GM12872 (cell line): ENCODE measurements at regions not wholly inside any gene's neighbourhood (a gene's known extent, or its start where the extent isn't known, plus 50 kb on each side); places are given as distances from the start of the nearest gene placed in this dataset.

Experiments used
- TF ChIP-seq, protein P1 (sequence below): IDR thresholded peaks from 3 replicates; pipeline ENCODE4 v1.5.1; 2011; ENCODE audit warnings: low read depth, mild to moderate bottlenecking, low read length, moderate library complexity; ENCODE audit not compliant: insufficient read depth

GRCh38 chr16:85306071-85306792, 194.0 kb upstream of the CIBAR2 start:
- TF ChIP-seq, protein P1, sequence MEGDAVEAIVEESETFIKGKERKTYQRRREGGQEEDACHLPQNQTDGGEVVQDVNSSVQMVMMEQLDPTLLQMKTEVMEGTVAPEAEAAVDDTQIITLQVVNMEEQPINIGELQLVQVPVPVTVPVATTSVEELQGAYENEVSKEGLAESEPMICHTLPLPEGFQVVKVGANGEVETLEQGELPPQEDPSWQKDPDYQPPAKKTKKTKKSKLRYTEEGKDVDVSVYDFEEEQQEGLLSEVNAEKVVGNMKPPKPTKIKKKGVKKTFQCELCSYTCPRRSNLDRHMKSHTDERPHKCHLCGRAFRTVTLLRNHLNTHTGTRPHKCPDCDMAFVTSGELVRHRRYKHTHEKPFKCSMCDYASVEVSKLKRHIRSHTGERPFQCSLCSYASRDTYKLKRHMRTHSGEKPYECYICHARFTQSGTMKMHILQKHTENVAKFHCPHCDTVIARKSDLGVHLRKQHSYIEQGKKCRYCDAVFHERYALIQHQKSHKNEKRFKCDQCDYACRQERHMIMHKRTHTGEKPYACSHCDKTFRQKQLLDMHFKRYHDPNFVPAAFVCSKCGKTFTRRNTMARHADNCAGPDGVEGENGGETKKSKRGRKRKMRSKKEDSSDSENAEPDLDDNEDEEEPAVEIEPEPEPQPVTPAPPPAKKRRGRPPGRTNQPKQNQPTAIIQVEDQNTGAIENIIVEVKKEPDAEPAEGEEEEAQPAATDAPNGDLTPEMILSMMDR = no peak

GRCh38 chr16:85306793-85307551, 194.7 kb upstream of the CIBAR2 start:
- TF ChIP-seq, protein P1 = no peak

- TF ChIP-seq, protein P1 = no peak
Observed at GRCh38 chr16:85307552-85308364, 195.5 kb upstream of the CIBAR2 start.

DNA sequence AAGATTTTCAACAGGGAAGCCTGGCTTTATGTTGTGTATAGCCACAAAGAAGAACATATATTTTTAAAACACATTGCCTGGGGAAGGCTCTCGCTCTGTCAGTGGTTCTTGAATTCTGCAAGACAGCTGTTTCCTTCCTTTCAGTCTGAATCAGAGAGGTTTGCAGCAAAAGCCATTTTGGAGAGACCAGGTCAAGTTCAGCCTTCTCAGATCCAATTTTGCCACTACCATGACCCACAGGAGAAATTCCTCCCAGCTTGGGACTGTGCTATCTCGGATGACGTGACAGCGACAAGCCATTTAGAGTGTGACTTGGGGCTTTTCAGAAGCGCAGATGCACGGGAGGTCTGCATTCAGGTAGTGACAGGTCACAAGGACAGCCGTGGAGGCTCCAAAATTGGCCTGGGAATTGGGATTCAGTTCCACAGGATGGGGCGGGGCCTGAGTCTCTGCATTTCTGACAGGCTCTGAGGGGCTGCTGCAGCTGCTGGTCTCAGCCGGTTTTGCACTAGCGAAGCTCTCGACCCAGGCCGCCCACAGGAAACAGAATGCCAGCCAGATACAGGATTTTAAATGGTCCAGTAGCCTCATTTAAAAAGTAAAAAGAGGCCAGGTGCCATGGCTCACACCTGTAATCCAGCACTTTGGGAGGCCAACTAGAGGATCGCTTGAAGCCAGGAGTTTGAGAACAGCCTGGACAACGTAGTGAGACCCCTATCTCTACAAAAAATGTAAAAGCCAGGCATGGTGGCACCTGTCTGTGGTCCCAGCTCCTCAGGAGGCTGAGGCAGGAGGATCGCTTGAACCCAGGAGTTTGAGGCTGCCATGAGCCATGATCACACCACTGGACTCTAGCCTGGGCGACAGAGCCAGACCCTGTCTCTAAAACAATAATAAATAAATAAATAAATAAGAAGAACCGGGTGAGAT, 196.6 kb upstream of the CIBAR2 start:
- TF ChIP-seq, protein P1 = no peak

DNA sequence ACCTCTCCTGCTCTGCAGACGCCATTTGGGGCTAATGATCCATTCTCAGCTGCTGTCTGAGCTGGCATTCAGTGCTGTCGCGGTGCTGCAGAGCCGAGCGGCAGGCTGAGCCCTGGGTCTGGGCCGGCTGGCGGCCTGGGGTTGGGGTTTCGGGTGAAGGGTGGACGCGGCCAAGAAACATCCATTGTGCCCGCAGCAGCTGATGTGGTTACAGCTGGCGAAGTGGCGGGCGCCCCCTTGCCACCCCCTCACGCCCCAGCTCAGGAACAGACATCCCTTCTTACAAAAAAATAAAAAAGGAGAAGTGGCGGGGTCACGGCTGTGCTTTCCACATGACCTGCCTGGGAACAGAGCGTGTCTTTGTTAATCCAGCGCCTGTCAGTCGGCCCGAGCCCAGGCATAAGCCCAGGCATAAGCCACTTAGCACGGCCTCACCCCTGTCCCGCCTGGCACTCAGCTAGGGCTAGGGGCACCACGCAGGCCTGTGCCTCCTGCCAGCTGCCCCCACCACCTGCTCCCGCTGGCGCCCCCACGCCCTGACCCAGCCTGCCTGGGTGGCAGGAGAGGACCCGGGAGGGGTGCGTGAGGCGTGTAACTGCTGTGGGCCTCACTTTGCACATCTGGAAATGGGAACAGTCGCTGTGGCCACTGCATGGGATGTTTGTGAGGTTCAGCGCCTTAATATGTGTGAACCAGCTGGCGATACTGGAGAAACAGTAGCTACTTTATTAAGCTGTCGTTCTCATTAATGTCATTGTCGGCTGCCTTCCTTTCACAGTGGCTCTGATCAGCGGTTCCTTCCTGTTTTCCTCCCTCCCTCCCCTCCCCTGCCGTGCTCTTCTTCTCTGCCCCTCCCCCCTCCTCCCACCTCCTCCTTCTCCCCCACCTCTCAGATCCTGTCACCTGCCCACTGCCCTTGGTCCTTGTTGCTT, 197.7 kb upstream of the CIBAR2 start:
- TF ChIP-seq, protein P1 = no peak

- TF ChIP-seq, protein P1 = no peak
Observed at GRCh38 chr16:85310868-85311585, 198.8 kb upstream of the CIBAR2 start.
